A673 (cell line): ENCODE measurements at regions not wholly inside any gene's neighbourhood (a gene's known extent, or its start where the extent isn't known, plus 50 kb on each side); places are given as distances from the start of the nearest gene placed in this dataset.

ENCODE experiments used
- BruUV-seq: library from RNA; stranded (reverse); fragments of 400-500 nt; replicated peaks from 2 replicates; lab custom pipeline; 2021; lab: Mats Ljungman, UMichigan
- CTCF ChIA-PET: fragments of 300-600 bp; sonication (Branson Sonifier 250); formaldehyde crosslinking; loops from one replicate; lab custom pipeline; 2022; ENCODE audit warnings: antibody characterized with exemption; lab: Charles Lee
- POLR2A ChIA-PET: fragments of 300-600 bp; sonication (Branson Sonifier 250); formaldehyde crosslinking; loops from one replicate; lab custom pipeline; 2022; ENCODE audit warnings: antibody characterized with exemption; ENCODE audit not compliant: low non-redundant PET; lab: Charles Lee
- DNase-seq: peaks from one replicate; pipeline ENCODE4 v3.0.0-alpha.2; 2015; ENCODE audit warnings: low spot score
- H3K27ac ChIP-seq: fragments of 200-600 bp; sonication (generic); 2 replicates; pipeline ENCODE4 v1.5.1; 2016; ENCODE audit warnings: mixed run types, low read depth, mild to moderate bottlenecking, mixed read lengths, antibody characterized with exemption, low read length; ENCODE audit not compliant: poor library complexity, severe bottlenecking
- H3K27me3 ChIP-seq: fragments of 200-600 bp; sonication (generic); replicated peaks from 2 replicates; pipeline ENCODE4 v1.6.1; 2017; ENCODE audit warnings: mixed run types, low read depth, mild to moderate bottlenecking, mixed read lengths, antibody characterized with exemption, low read length; ENCODE audit not compliant: insufficient read depth, poor library complexity
- H3K36me3 ChIP-seq: fragments of 200-600 bp; sonication (generic); 2 replicates; pipeline ENCODE4 v1.6.1; 2016; ENCODE audit warnings: mixed run types, mild to moderate bottlenecking, mixed read lengths, antibody characterized with exemption, low read length; ENCODE audit not compliant: insufficient read depth, poor library complexity, severe bottlenecking
- H3K4me1 ChIP-seq: fragments of 200-600 bp; sonication (generic); 2 replicates; pipeline ENCODE4 v1.6.1; 2017; ENCODE audit warnings: mixed run types, mild to moderate bottlenecking, mixed read lengths, antibody characterized with exemption, low read length; ENCODE audit not compliant: insufficient read depth, poor library complexity, severe bottlenecking
- H3K4me3 ChIP-seq: fragments of 200-600 bp; sonication (generic); 2 replicates; pipeline ENCODE4 v1.5.1; 2016; ENCODE audit warnings: low read depth, mixed run types, mild to moderate bottlenecking, mixed read lengths, low read length; ENCODE audit not compliant: poor library complexity, severe bottlenecking
- H3K9me3 ChIP-seq: fragments of 200-600 bp; sonication (generic); 2 replicates; pipeline ENCODE4 v1.6.1; 2016; ENCODE audit warnings: mixed run types, low read depth, mild to moderate bottlenecking, mixed read lengths, antibody characterized with exemption, low read length; ENCODE audit not compliant: poor library complexity, severe bottlenecking
- EZH2 ChIP-seq: fragments of 200-600 bp; sonication (generic); IDR thresholded peaks from 2 replicates; pipeline ENCODE4 v1.6.1; 2017; ENCODE audit warnings: borderline replicate concordance, low read depth, mild to moderate bottlenecking, mixed read lengths, antibody characterized with exemption, low read length; ENCODE audit not compliant: poor library complexity, severe bottlenecking
- intact Hi-C: fragments of 100-400 bp; cut with micrococcal nuclease; formaldehyde crosslinking; loops from one replicate; pipeline ENCODE4 v1.10.0; 2022; ENCODE audit not compliant: unreplicated experiment
- TF ChIP-seq, protein P1 (sequence below): fragments of 300-800, 200-600 bp; sonication (generic); conservative IDR thresholded peaks from 2 replicates; pipeline ENCODE4 v1.5.1; 2017; ENCODE audit warnings: low read depth, mild to moderate bottlenecking, antibody characterized with exemption, low read length, moderate library complexity, mixed read lengths

DNA sequence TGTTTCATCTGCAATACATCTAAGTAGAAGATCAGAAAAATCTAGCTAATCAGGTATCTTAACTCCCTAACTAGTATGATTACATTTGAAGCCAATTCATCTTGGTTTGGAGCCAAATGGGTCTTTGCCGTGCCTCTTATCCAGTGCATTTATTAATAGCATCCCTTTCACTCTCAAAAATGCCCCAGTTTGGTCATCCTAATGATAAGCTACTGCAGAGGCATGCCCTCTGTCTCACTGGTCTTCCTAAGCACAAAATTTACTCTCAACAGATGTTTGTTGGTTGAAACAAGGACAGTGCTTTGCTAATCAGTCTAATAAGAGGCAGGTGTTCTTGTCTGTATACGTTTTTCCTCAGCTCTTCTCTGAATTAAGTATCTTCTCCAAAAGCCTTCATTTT lies 403.2 kb downstream of the RAD51AP2 start:
- CTCF ChIA-PET: interaction anchor here (0.6 kb wide), 1 partner anchor 65 kb away, joined by 5 read pairs; no protein-coding TSS in a partner anchor
- Histone ChIP-seq H3K27ac (no peak overlapping the region), H3K36me3 (no peaks in the 10 kb centered on the region), H3K9me3 (no peaks in the 10 kb centered on the region), H3K4me3 (no peak overlapping the region), H3K4me1 (no peaks in the 10 kb centered on the region), H3K27me3 (peaks cover 4% of the 10 kb centered on the region)
- POLR2A ChIA-PET: no interaction called here
- BruUV-seq: no TSS peak
- intact Hi-C loops: no loop called here
- TF ChIP-seq EZH2: no peak
- TF ChIP-seq, protein P1, sequence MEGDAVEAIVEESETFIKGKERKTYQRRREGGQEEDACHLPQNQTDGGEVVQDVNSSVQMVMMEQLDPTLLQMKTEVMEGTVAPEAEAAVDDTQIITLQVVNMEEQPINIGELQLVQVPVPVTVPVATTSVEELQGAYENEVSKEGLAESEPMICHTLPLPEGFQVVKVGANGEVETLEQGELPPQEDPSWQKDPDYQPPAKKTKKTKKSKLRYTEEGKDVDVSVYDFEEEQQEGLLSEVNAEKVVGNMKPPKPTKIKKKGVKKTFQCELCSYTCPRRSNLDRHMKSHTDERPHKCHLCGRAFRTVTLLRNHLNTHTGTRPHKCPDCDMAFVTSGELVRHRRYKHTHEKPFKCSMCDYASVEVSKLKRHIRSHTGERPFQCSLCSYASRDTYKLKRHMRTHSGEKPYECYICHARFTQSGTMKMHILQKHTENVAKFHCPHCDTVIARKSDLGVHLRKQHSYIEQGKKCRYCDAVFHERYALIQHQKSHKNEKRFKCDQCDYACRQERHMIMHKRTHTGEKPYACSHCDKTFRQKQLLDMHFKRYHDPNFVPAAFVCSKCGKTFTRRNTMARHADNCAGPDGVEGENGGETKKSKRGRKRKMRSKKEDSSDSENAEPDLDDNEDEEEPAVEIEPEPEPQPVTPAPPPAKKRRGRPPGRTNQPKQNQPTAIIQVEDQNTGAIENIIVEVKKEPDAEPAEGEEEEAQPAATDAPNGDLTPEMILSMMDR: no peak
- no peak for DNase-seq

DNA sequence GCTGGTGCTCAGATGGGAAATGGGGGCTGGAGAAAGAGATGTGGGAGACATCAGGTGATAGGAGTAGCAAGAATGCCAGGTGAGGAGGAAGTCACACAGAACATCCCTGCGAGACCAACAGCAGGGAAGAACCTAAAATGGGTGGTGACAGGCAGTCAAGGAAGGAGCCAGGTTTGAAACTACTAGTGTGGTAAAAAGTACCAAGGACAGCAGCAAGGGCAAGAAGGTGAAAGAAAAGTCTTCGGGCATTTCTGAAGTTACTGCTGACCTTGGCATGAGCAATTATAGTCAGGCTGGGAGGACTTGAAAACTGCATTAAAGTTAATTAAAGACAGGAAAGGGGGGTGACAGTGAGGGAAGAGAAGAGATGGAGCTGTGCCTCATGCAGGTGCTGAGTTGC lies 410.4 kb downstream of the RAD51AP2 start:
- ChIA-PET POLR2A (no interaction called here), CTCF (no interaction called here)
- intact Hi-C loops: no loop called here
- Histone ChIP-seq H3K4me3 (no peak overlapping the region), H3K27me3 (peaks cover 4% of the 10 kb centered on the region), H3K9me3 (no peaks in the 10 kb centered on the region), H3K4me1 (no peaks in the 10 kb centered on the region), H3K36me3 (no peaks in the 10 kb centered on the region), H3K27ac (no peak overlapping the region)
- no TSS peak for BruUV-seq
- no peak for DNase-seq
- TF ChIP-seq EZH2: no peak
- TF ChIP-seq, protein P1: no peak

DNA sequence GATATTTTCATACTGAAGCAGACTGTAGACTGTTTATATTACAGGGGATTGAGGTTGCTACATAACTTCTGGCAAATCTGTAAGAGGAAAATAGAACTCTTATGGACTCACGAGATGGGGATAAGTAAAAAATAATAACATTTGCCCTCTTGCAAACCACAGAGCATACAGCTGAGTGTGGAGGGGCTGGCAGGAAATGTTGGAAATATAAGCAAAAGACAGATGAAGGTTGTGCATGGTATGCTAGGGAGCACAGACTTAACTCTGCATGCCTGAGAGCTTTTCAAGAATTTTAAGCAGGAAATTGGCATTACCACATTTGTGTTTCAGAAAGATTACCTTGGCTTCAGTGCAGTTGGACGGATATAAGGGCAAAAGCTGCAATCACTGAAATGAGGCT lies 411.1 kb downstream of the RAD51AP2 start:
- BruUV-seq: no TSS peak
- POLR2A ChIA-PET: no interaction called here
- Histone ChIP-seq H3K4me3 (no peak overlapping the region), H3K9me3 (no peaks in the 10 kb centered on the region), H3K27me3 (peaks cover 4% of the 10 kb centered on the region), H3K4me1 (no peaks in the 10 kb centered on the region), H3K27ac (no peak overlapping the region), H3K36me3 (no peaks in the 10 kb centered on the region)
- TF ChIP-seq, protein P1: no peak
- no peak for TF ChIP-seq EZH2
- intact Hi-C loops: no loop called here
- CTCF ChIA-PET: no interaction called here
- DNase-seq: no peak
